HL-60 (cell line): ENCODE measurements at regions not wholly inside any gene's neighbourhood (a gene's known extent, or its start where the extent isn't known, plus 50 kb on each side); places are given as distances from the start of the nearest gene placed in this dataset.

Source experiments
- DNase-seq, 2 experiments: peaks; one replicate each; pipeline ENCODE4 v3.0.0-alpha.2; 2010 to 2020; ENCODE audit warnings: low read depth in 1 of 2, low spot score in 1 of 2
- H3K27ac ChIP-seq: fragments of 250-450 bp; sonication (Bioruptor Pico); replicated peaks from 2 replicates; pipeline ENCODE4 v1.5.1; 2020; ENCODE audit warnings: mild to moderate bottlenecking, moderate library complexity
- H3K27me3 ChIP-seq: fragments of 250-450 bp; sonication (Bioruptor Pico); 2 replicates; pipeline ENCODE4 v1.5.1; 2021; ENCODE audit warnings: mild to moderate bottlenecking, moderate library complexity; ENCODE audit not compliant: insufficient read depth, poor library complexity, severe bottlenecking
- H3K4me3 ChIP-seq: replicated peaks from 2 replicates; pipeline ENCODE4 v1.5.1; 2011; ENCODE audit warnings: mild to moderate bottlenecking, control low read depth, low read length; ENCODE audit not compliant: insufficient read depth
- CTCF ChIP-seq: IDR thresholded peaks from one replicate; pipeline ENCODE4 v1.5.1; 2011; ENCODE audit warnings: low read length, control low read depth, inconsistent platforms; ENCODE audit not compliant: insufficient read depth
- GABPA ChIP-seq: IDR thresholded peaks from 2 replicates; pipeline ENCODE4 v1.6.1; 2012; ENCODE audit warnings: low read depth
- POLR2AphosphoS5 ChIP-seq: IDR thresholded peaks from 2 replicates; pipeline ENCODE4 v1.6.1; 2012; ENCODE audit warnings: low read depth
- REST ChIP-seq: IDR thresholded peaks from 2 replicates; pipeline ENCODE4 v1.6.1; 2012; ENCODE audit warnings: low read depth; ENCODE audit not compliant: insufficient replicate concordance
- SPI1 ChIP-seq: IDR thresholded peaks from 2 replicates; pipeline ENCODE4 v1.6.1; 2012; ENCODE audit warnings: low read depth, mild to moderate bottlenecking, borderline replicate concordance

GRCh38 chr5:74446725-74447241, 193.7 kb downstream of the ENC1 start:
- no peak for DNase-seq
- no peak for TF ChIP-seq GABPA
- no peak for TF ChIP-seq CTCF
- TF ChIP-seq POLR2AphosphoS5 = no peak
- TF ChIP-seq SPI1 = no peak
- no peak for TF ChIP-seq REST

GRCh38 chr5:74442466-74442865, 198.1 kb downstream of the ENC1 start:
- DNase-seq = no peak
- H3K4me3 ChIP-seq = no peak overlapping the region
- H3K27me3 ChIP-seq = no peaks in the 10 kb centered on the region
- TF ChIP-seq REST (no peak), POLR2AphosphoS5 (no peak), CTCF (no peak), SPI1 (no peak), GABPA (no peak)
- no peak overlapping the region for H3K27ac ChIP-seq

More at GRCh38 chr5:74446725-74447241, 193.7 kb downstream of the ENC1 start:
- Histone ChIP-seq H3K27me3 (no peaks in the 10 kb centered on the region), H3K4me3 (no peak overlapping the region), H3K27ac (no peak overlapping the region)

- no peak overlapping the region for H3K27ac ChIP-seq
- H3K27me3 ChIP-seq = no peaks in the 10 kb centered on the region
- DNase-seq = no peak
- no peak for TF ChIP-seq GABPA
- TF ChIP-seq CTCF = no peak
- TF ChIP-seq SPI1 = no peak
- TF ChIP-seq REST = no peak
- no peak for TF ChIP-seq POLR2AphosphoS5
- H3K4me3 ChIP-seq = no peak overlapping the region
These were observed 198.9 kb downstream of the ENC1 start for GRCh38 chr5:74441616-74442015.
